ENCODE measurements at regions not wholly inside any gene's neighbourhood (a gene's known extent, or its start where the extent isn't known, plus 50 kb on each side); places are given as distances from the start of the nearest gene placed in this dataset.
"Not testable (repeated sequence)": the region's sequence is repeated elsewhere in the genome, so short reads cannot be mapped to it uniquely, and the experiment has no call there.

GRCh38 chr10:80957161-80957560 is 419.5 kb downstream of the SH2D4B start:
- DNase-seq = no peak

- no peak for DNase-seq
Observed at GRCh38 chr10:80964179-80964578, 426.5 kb downstream of the SH2D4B start.

- no peak for DNase-seq
Observed at GRCh38 chr10:80964955-80965614, 427.4 kb downstream of the SH2D4B start.

- DNase-seq = no peak
Observed at GRCh38 chr10:80966326-80966986, 428.8 kb downstream of the SH2D4B start.

- not testable (repeated sequence) for DNase-seq
Observed at GRCh38 chr10:80967357-80967756, 429.7 kb downstream of the SH2D4B start.

GRCh38 chr10:80968903-80969302 is 431.2 kb downstream of the SH2D4B start:
- no peak for DNase-seq

GRCh38 chr10:80971461-80971860 is 433.8 kb downstream of the SH2D4B start:
- no peak for DNase-seq

- DNase-seq = no peak
Observed at GRCh38 chr10:80976658-80977057, 439.0 kb downstream of the SH2D4B start.

- no peak for DNase-seq
Observed at GRCh38 chr10:80985102-80985501, 447.4 kb downstream of the SH2D4B start.

- no peak for DNase-seq
Observed at GRCh38 chr10:80986596-80986995, 448.9 kb downstream of the SH2D4B start.

- DNase-seq = no peak
Observed at GRCh38 chr10:80988755-80989154, 451.1 kb downstream of the SH2D4B start.

- DNase-seq = no peak
Observed at GRCh38 chr10:80996615-80997193, 459.0 kb downstream of the SH2D4B start.

- no peak for DNase-seq
Observed at GRCh38 chr10:81000781-81001180, 463.1 kb downstream of the SH2D4B start.

GRCh38 chr10:81002382-81002781 is 464.7 kb downstream of the SH2D4B start:
- DNase-seq = no peak

- DNase-seq = no peak
Observed at GRCh38 chr10:81007872-81008271, 470.2 kb downstream of the SH2D4B start.

- no peak for DNase-seq
Observed at GRCh38 chr10:81008726-81009125, 471.0 kb downstream of the SH2D4B start.

- no peak for DNase-seq
Observed at GRCh38 chr10:81009296-81009695, 471.6 kb downstream of the SH2D4B start.

GRCh38 chr10:81013771-81014170 is 476.1 kb downstream of the SH2D4B start:
- DNase-seq = no peak

GRCh38 chr10:81019029-81019890 is 481.6 kb downstream of the SH2D4B start:
- no peak for DNase-seq

- DNase-seq = no peak
Observed at GRCh38 chr10:81021428-81022129, 483.9 kb downstream of the SH2D4B start.

GRCh38 chr10:81026591-81026990 is 488.9 kb downstream of the SH2D4B start:
- DNase-seq = no peak

- no peak for DNase-seq
Observed at GRCh38 chr10:81027223-81027622, 489.5 kb downstream of the SH2D4B start.

GRCh38 chr10:81027706-81028105 is 490.0 kb downstream of the SH2D4B start:
- no peak for DNase-seq

Data from NCI-H1436 treated with DMSO at 0.1 percent for 48 hours (cell line).